NCI-H1092 treated with DMSO at 0.1 percent for 48 hours (cell line): ENCODE measurements at regions not wholly inside any gene's neighbourhood (a gene's known extent, or its start where the extent isn't known, plus 50 kb on each side); places are given as distances from the start of the nearest gene placed in this dataset.
"Not testable (repeated sequence)": the region's sequence is repeated elsewhere in the genome, so short reads cannot be mapped to it uniquely, and the experiment has no call there.

ENCODE experiments used
- DNase-seq: peaks from one replicate; lab custom pipeline; 2025; lab: John Stamatoyannopoulos, UW

- DNase-seq, result no peak
These were observed 646.5 kb downstream of the TENT5A start for GRCh38 chr6:81105998-81106397.

DNA sequence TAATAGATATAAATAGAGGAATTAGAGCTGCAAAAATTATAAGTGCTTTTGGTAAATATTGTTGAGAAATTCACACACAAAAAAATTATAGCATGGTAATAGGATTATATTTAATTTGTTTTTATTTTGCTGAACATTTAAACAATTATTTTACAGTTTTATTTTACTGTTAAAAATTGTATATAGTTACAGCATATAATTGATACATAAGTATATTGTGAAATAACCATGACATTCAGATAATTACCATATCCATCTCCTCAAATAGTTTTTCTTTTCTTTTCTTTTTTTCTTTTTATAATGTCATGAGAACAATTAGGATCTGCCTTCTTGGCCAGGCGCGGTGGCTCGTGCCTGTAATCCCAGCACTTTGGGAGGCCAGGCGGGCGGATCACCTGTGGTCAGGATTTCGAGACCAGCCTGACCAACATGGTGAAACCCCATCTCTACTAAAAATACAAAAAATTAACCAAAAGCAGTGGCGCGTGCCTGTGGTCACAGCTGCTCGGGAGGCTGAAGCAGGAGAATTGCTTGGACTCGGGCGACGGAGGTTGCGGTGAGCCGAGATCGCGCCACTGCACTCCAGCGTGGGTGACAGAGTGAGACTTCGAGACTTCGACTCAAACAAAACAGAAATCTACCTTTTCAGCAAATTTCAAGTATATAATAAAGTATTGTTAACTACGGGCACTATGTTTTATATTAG lies 654.2 kb downstream of the TENT5A start:
- no peak for DNase-seq

DNA sequence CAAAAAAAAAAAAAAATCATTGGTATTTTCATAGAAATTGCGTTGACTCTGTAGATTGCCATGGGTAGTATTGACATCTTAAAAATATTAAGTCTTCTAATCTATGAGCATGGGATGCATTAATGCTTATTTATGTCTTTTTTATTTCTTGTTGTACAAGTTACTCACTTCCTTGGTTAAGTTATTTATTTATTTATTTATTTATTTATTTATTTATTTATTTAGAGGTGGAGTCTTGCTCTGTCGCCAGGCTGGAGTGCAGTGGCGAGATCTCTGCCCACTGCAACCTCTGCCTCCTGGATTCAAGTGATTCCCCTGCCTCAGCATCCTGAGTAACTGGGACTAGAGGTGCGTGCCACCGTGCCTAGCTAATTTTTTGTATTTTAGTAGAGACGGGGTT lies 656.0 kb downstream of the TENT5A start:
- not testable (repeated sequence) for DNase-seq

GRCh38 chr6:81093051-81093450 lies 659.4 kb downstream of the TENT5A start:
- DNase-seq, result no peak

GRCh38 chr6:81088145-81088544 lies 664.3 kb downstream of the TENT5A start:
- DNase-seq, result no peak

GRCh38 chr6:81086991-81087390 lies 665.5 kb downstream of the TENT5A start:
- DNase-seq, result no peak

DNA sequence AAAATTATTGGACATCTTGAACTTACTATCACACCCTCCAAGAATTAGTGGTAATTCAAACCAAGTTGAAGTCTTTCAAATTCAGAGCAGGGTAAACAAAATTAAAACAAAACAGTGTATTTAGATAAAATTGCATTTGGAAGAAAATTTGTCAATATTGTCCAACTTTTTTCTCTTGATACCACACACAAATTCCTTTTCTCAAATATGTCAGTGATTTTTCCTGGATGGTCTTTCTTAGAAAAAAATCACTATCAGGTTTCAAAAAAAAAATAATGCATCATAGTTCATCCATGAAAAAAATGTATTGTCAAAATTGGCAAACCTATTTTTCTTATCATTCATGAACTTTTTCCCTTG lies 667.1 kb downstream of the TENT5A start:
- no peak for DNase-seq

DNA sequence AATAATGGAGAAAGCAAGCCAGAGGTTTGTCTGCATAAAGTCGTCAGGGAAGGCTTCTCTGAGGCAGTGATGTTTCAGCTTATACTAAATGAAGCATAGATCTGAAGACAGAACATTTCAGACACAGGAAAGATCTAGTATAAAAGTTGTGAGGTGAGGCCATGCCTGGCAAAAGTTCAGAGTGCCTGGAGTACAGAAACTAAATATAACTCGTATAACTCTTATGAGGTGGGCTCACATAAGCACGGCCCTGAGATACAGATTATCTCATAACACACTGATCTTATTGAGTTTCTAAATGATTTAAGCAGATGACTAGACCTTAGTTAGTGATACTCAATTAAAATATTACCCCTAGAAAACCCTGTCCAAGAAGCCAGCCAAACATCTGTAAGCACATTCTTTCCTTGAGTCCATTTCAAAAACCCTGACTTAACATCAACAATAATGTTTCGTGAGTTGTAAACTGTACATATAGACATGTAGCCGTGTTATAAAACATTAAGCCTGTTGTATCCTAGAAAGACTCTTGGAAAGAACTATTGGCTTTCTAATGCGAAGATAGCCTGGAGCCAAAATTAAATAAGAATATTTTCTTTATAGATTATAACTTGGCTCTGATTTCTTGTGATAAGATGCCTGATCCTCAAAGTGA lies 667.6 kb downstream of the TENT5A start:
- DNase-seq, result no peak

DNA sequence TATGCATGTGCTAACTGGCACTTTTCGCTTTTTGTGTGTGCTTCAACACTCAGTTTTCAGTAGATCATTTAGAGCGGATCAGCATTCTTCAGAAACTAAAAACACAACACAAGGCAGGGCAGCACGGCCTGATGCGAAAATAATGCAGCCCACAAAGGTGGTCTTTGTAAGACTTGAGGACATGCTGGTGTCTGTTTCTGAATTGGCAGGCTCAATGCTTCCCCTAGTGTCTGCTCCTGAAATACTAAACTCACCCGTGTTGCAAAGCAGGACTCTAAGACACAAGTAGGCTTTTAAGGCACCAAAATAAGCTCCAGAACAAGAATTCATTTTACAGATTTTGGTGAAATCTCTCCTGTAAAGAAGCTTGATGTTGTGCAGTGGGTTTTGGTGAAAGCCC lies 676.5 kb downstream of the TENT5A start:
- no peak for DNase-seq

DNA sequence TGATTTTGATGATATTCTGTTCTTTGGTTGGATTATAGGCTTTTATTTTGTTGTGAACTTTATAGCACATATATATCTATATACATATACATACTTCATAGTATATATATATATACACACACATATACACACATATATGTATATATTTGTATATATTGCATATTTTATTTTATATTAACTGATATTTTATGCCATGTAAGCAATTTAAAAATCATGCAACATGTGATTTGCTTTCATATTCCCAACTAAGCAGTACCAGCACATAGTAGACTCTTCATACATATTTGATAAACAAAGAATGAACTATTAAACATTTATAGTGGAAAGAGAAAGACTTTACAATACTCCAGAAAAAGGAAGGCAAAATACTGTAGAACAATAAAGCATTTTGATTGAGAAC lies 679.2 kb downstream of the TENT5A start:
- no peak for DNase-seq

DNA sequence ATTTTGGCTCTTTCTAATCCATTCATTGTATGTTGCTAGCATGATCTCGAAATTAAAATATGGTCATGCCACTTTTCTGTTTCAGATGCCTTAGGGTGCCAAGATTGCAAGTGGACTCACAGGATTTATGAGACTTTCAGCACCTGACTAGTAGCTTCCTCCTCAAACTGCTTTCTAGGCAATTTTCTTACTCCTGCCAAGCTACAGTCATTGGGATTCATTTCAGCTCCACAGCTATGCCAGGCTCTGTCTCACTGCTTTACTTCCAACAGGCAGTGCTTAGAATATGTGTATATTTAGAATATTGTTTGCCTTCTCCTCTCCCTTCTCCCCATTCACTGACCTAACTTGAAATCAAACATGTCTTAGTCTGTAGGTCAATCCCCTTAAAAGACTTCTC lies 681.4 kb downstream of the TENT5A start:
- no peak for DNase-seq

DNA sequence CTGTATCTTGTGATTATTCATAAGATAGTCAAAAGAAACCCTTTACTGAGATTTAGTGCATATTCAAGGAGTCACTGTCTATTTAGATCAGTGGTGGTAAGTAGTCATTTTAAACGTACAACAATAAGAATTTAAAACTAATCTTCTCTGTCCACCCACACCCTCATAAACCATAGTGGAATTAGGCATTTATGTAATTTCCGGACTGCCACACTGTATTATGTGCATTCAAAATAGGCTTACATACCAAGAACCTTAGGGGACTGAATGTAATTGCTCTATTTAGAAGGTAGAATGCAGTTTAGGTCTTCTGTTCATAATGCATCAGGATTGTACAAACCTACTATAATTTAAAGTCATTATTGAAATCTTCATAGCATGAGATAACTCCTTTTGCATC lies 685.4 kb downstream of the TENT5A start:
- DNase-seq, result no peak

GRCh38 chr6:81063891-81064290 lies 688.6 kb downstream of the TENT5A start:
- no peak for DNase-seq

DNA sequence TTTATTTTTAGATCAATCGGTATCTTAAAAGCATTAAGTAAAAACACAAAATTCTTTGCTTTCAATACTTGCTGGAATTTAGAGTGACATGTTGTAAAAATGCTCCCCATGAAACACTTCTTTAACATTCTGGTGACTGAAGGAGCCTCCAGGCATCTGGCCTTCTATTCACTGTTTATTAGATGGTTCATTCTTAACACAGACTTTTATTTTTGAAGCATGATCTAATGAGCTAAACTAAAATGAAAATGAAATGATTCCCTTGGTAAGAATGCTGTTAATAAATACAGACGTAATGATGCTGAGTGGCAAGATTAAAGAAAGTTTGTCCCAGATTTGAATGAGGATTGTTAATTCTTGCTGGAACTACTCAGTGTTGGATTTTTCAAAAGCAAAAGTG lies 698.4 kb downstream of the TENT5A start:
- DNase-seq, result no peak

DNA sequence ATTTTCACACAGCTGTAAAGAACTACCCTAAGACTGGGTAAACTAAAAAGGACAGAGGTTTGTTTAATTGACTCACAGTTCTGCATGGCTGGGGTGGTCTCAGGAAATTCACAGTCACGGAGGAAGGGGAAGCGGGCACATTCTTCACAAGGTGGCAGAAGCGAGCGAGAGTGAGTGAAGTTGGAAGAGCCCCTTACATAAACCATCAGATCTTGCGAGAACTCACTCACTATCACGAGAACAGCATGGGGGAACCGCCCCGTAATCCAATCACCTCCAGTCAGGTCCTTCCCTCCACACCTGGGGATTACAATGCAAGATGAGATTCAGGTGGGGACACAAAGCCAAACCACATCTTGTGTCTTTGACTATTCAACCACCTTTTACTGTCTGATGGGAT lies 700.5 kb downstream of the TENT5A start:
- DNase-seq, result no peak

GRCh38 chr6:81049425-81050042 lies 702.9 kb downstream of the TENT5A start:
- DNase-seq, result no peak

DNA sequence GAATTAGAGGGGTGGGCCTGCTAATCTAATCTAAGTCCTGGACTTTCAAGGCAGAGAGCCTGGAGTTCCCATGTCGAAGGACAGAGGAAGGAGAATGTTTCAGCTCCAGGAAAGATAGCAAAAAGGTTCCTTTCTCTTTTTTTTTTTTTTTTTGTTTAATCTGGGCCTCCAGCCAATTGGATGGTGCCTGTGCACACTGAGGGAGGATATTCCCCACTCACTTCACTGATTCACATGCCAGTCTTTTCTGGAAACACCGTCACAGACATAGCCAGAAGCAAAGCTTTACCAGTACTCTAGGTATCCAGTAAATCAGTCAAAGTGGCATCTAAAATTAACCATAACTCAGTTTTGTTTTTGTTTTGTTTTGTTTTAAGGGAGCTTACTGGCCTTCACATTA lies 721.1 kb downstream of the TENT5A start:
- no peak for DNase-seq

DNA sequence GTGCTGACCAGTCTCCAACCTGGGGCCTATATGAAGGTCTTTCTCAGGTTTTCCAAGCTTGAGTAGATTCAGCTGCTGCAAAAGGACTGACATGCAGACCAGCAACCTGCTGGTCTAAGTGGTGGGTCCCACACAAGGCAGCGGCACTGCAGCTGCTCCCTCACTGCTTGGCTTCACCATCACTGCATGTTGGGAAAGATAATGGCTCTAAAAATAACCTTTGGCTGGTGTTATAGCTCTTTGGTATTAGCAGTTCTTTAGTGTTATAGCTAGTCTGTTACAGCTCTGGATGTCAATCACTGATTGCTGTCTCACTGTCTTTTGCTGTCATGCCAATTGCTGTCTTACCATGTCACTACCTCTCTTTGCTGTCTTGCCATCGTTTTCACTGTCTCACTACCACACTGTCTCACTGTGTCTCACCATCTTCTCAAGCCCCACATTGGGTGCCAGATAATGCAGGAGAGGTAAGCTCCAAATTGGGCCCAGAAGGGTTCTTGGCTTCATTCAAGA lies 726.4 kb downstream of the TENT5A start:
- no peak for DNase-seq

DNA sequence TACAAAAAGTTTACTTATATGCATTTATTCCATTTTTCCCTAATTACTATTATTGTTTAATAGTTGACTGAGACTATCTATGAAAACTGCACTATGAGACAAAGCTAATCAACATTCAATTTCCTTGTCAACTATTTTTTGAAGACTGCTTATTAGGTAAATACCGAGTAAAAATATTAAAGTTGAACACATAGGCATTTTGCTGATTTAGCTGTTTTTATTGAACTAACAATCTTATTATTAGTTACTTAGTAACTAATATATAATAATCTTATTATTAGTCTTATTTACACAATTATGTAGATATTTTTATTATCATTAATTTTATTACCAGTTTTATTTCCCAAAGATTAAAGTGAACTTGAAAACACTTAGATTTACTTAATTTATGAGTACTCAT lies 728.8 kb downstream of the TENT5A start:
- DNase-seq, result no peak

- DNase-seq, result no peak
These were observed 729.4 kb downstream of the TENT5A start for GRCh38 chr6:81023007-81023582.

- not testable (repeated sequence) for DNase-seq
These were observed 734.9 kb downstream of the TENT5A start for GRCh38 chr6:81017586-81017985.

DNA sequence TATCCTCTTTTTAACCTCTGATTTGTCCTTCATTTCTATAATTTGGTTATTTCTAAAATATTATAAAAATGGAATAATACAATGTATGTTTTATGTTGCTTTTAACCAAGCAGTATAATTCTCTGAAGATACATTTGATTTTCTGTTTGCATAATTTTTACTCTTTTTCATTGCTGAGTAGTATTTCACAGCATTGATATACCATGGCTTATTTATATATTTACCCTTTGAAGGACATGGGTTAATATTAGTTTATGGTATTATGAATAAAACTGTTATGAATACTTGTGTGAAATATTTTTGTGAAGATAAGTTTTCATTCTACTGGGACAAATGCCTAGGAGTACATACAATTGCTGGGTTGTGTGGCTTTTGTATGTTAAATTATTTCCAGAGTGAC lies 748.6 kb downstream of the TENT5A start:
- DNase-seq, result no peak

GRCh38 chr6:81003156-81003555 lies 749.3 kb downstream of the TENT5A start:
- DNase-seq, result no peak
